ENCODE measurements at regions not wholly inside any gene's neighbourhood (a gene's known extent, or its start where the extent isn't known, plus 50 kb on each side); places are given as distances from the start of the nearest gene placed in this dataset.

DNA sequence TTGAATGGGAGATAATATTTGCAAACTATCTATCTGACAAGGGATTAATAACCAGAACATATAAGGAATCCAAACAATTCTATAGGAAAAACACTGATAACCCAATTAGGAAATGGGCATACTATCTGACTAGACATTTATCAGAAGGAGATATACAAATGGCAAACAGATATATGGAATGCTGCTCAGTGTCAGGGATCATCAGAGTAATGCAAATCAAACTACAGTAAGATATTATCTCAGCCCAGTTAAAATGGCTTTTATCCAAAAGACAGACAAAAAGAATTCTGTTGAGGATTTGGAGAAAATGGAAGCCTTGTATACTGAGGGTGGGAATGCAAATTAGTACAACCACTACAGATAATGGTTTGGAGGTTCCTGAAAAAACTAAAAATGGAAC lies 758.0 kb upstream of the B3GALT2 start:
- Histone ChIP-seq H3K4me3 (no peak overlapping the region), H3K27ac (no peak overlapping the region), H3K9me3 (peaks cover 0 to 22% (median 0%) of the 10 kb centered on the region in 12 donors), H3K4me1 (no peaks in the 10 kb centered on the region), H3K36me3 (no peaks in the 10 kb centered on the region), H3K27me3 (no peaks in the 10 kb centered on the region)
- DNase-seq (no peak), ATAC-seq (no peak)
- TF ChIP-seq CTCF (IDR thresholded peaks at IDR 0.05) (no peak), POLR2A (IDR thresholded peaks at IDR 0.05) (no peak)
- intact Hi-C loops (cut with DNase I) = no loop called here

- Histone ChIP-seq H3K36me3 (no peaks in the 10 kb centered on the region), H3K27me3 (no peaks in the 10 kb centered on the region), H3K27ac (no peak overlapping the region), H3K4me1 (no peaks in the 10 kb centered on the region), H3K4me3 (no peak overlapping the region), H3K9me3 (peaks cover 0 to 17% (median 0%) of the 10 kb centered on the region in 12 donors)
- no peak for DNase-seq
- no peak for ATAC-seq
- intact Hi-C loops (cut with DNase I) = no loop called here
- WGBS, 4 donors = 56 to 77% (median 63%) methylated on average over 1 of the region's 1 CpG
- no peak for TF ChIP-seq CTCF (IDR thresholded peaks at IDR 0.05)
- no peak for TF ChIP-seq POLR2A (IDR thresholded peaks at IDR 0.05)
Measured at GRCh38 chr1:193940176-193940575, 753.8 kb upstream of the B3GALT2 start.

DNA sequence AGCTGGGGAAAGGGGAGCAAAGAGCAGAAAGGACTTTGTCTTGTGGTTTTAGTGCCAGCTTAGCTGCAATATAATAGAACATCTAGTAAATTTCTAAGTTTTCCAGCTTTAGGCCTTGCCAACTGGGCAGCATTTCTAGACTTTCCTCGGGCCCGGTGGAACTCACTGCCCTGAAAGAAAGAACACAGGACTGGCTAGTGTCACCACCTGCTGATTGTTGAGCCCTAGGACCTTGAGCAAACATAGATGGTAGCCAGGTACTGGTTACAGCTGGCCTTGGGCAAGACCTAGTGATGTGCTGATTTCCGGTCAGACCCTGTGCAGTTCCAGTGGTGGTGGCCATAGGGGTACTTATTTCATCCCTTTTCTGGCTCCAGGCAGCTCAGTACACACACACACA lies 753.2 kb upstream of the B3GALT2 start:
- DNase-seq = no peak
- no peak for ATAC-seq
- intact Hi-C loops (cut with DNase I) = no loop called here
- no peak overlapping the region for H3K27ac ChIP-seq
- H3K4me1 ChIP-seq = no peaks in the 10 kb centered on the region
- H3K4me3 ChIP-seq = no peak overlapping the region
- no peaks in the 10 kb centered on the region for H3K36me3 ChIP-seq
- WGBS, 4 donors = 93 to 97% (median 95%) methylated on average over 2 to 3 of the region's 3 CpGs
- no peak for TF ChIP-seq CTCF (IDR thresholded peaks at IDR 0.05)
- no peak for TF ChIP-seq POLR2A (IDR thresholded peaks at IDR 0.05)
- no peaks in the 10 kb centered on the region for H3K27me3 ChIP-seq
- H3K9me3 ChIP-seq = peaks cover 0 to 15% (median 0%) of the 10 kb centered on the region in 12 donors

DNA sequence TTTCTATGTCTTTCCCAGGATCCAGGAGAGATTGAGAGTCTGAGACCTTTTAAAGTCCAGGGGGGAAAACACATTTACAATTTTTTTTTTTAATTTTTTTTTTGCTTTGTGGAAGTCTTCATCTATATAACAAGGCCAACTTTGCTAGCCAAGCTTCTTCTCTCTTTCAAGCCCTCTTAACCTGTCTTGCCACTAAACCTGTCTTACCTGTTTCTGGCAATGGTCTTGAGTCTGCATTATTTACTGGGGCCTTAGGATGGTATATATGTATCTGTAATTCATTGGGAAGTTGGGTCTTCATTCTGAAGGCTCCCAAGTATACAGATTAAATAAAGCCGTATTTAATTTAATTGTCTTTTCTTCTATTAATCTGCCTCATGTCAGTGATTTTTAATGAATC lies 750.9 kb upstream of the B3GALT2 start:
- 92 to 100% (median 95%) methylated on average over 1 of the region's 1 CpG for WGBS, 4 donors
- Histone ChIP-seq H3K4me1 (no peaks in the 10 kb centered on the region), H3K4me3 (no peak overlapping the region), H3K36me3 (no peaks in the 10 kb centered on the region), H3K27ac (no peak overlapping the region), H3K27me3 (no peaks in the 10 kb centered on the region), H3K9me3 (no peaks in the 10 kb centered on the region)
- no peak for ATAC-seq
- intact Hi-C loops (cut with DNase I) = no loop called here
- no peak for TF ChIP-seq CTCF (IDR thresholded peaks at IDR 0.05)
- TF ChIP-seq POLR2A (IDR thresholded peaks at IDR 0.05) = no peak
- DNase-seq = no peak

Data from heart left ventricle (tissue), 16 donors.